ENCODE measurements at regions not wholly inside any gene's neighbourhood (a gene's known extent, or its start where the extent isn't known, plus 50 kb on each side); places are given as distances from the start of the nearest gene placed in this dataset.

DNA sequence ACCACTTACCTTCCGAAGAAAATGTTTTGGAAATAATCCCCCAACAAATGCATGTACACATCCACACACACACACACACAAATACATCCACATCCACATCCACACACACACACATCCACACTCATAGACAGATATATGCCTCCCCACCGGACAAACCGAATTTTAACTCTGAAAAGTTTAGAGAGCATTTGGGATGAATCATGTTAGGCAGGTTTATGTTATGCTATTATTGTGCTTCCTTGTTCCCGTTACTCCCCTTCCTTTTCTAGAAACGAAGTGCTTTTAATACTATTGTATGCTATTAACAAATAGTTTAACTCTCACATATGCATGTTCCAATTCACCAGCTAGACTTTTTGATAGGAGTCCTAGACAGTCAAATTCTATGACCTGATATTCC, 91.5 kb downstream of the FAS start:
- no peaks in the 10 kb centered on the region for H3K27me3 ChIP-seq
- intact Hi-C loops (cut with DNase I), result no loop called here
- DNase-seq, result no peak
- no peaks in the 10 kb centered on the region for H3K9me3 ChIP-seq
- H3K36me3 ChIP-seq, result no peaks in the 10 kb centered on the region
- TF ChIP-seq, protein P1, sequence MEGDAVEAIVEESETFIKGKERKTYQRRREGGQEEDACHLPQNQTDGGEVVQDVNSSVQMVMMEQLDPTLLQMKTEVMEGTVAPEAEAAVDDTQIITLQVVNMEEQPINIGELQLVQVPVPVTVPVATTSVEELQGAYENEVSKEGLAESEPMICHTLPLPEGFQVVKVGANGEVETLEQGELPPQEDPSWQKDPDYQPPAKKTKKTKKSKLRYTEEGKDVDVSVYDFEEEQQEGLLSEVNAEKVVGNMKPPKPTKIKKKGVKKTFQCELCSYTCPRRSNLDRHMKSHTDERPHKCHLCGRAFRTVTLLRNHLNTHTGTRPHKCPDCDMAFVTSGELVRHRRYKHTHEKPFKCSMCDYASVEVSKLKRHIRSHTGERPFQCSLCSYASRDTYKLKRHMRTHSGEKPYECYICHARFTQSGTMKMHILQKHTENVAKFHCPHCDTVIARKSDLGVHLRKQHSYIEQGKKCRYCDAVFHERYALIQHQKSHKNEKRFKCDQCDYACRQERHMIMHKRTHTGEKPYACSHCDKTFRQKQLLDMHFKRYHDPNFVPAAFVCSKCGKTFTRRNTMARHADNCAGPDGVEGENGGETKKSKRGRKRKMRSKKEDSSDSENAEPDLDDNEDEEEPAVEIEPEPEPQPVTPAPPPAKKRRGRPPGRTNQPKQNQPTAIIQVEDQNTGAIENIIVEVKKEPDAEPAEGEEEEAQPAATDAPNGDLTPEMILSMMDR (IDR thresholded peaks at IDR 0.05), result no peak
- no peak for TF ChIP-seq POLR2A (IDR thresholded peaks at IDR 0.05)
- H3K4me3 ChIP-seq (replicated peaks in 1 of 3), result no peak overlapping the region
- no peaks in the 10 kb centered on the region for H3K4me1 ChIP-seq
- WGBS, 2 donors, result 69 to 83% methylated on average over 5 of the region's 5 CpGs
- no peak overlapping the region for H3K27ac ChIP-seq

GRCh38 chr10:89080660-89081059, 90.1 kb downstream of the FAS start:
- intact Hi-C loops (cut with DNase I), result no loop called here
- Histone ChIP-seq H3K4me3 (replicated peaks in 1 of 3) (no peak overlapping the region), H3K27ac (no peak overlapping the region), H3K4me1 (no peaks in the 10 kb centered on the region), H3K27me3 (no peaks in the 10 kb centered on the region), H3K36me3 (no peaks in the 10 kb centered on the region), H3K9me3 (no peaks in the 10 kb centered on the region)
- TF ChIP-seq, protein P1 (IDR thresholded peaks at IDR 0.05), result no peak
- no peak for TF ChIP-seq POLR2A (IDR thresholded peaks at IDR 0.05)
- no peak for DNase-seq
- WGBS, 2 donors, result 61 to 70% methylated on average over 3 of the region's 3 CpGs

- no peak overlapping the region for H3K27ac ChIP-seq
- no peak overlapping the region for H3K4me3 ChIP-seq (replicated peaks in 1 of 3)
- H3K36me3 ChIP-seq, result no peaks in the 10 kb centered on the region
- TF ChIP-seq, protein P1 (IDR thresholded peaks at IDR 0.05), result no peak
- no peak for TF ChIP-seq POLR2A (IDR thresholded peaks at IDR 0.05)
- H3K9me3 ChIP-seq, result no peaks in the 10 kb centered on the region
- intact Hi-C loops (cut with DNase I), result no loop called here
- no peaks in the 10 kb centered on the region for H3K27me3 ChIP-seq
- WGBS, 2 donors, result 82 to 90% methylated on average over 1 of the region's 1 CpG
- no peaks in the 10 kb centered on the region for H3K4me1 ChIP-seq
- no peak for DNase-seq
These were observed 89.4 kb downstream of the FAS start for GRCh38 chr10:89079961-89080360.

DNA sequence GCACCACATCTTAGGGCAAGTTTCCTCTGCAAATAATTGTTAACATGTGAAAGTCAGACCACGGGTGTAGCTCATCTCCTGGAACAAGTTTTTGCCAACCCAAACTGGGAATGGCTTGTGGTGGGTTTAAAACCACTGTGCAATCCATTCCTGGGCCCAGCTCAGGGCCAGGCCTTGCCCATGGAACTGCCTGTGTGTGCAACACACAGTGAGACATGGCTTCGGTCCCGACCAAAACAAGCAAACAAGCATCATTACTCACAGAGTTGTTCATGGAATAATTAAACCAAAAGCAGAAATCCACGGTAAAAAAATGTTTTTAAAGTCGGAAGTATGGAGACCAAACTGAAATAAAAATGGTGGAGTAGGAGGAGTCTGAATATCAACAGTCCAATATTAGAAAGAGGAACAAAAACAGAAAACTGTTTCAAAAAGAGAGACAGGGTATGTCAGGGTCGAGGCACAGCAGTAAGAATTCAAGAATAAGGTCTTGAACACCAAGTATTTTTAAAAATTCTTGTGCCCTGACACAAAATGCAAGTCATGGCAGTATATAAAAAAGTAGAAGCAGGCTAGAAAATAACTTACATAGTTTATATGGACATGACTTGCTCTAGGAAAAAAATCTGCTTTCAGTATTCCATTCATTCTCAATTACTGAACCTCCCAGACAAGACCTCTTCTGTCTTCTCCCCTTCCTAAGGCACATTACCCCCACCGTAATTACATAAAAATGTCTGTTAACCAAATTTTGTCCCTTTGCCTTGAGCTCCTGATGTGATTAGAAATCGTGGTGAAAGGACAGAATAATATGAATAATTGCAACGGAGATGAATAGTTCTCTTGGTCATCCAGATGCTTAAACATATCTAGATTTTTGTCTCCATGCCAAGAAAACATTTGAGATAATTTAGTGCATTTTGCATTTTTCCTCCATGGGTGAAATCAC, 88.4 kb downstream of the FAS start:
- no peak overlapping the region for H3K27ac ChIP-seq
- H3K9me3 ChIP-seq, result no peaks in the 10 kb centered on the region
- intact Hi-C loops (cut with DNase I), result no loop called here
- TF ChIP-seq, protein P1 (IDR thresholded peaks at IDR 0.05), result no peak
- no peak for TF ChIP-seq POLR2A (IDR thresholded peaks at IDR 0.05)
- 84 to 86% methylated on average over 9 of the region's 9 CpGs for WGBS, 2 donors
- no peak overlapping the region for H3K4me3 ChIP-seq (replicated peaks in 1 of 3)
- H3K36me3 ChIP-seq, result no peaks in the 10 kb centered on the region
- no peak for DNase-seq
- H3K4me1 ChIP-seq, result no peaks in the 10 kb centered on the region
- no peaks in the 10 kb centered on the region for H3K27me3 ChIP-seq

DNA sequence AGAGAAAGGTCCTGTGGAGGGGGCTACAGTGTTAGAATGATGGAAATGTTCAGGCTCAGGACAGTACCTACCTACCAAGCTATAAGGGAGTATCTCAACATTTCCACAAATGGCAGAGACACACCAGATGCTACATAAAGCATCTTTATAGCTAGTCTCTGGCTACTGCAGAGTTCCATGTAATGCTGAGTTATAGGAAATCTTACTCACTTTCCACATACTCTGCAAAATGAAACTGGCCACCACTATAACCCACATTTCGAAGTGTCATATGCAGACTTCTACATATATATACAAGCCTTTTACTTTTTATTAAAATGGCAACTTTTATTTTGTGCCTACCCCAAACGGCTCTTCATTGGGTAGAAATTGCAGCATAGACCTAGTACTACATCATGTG, 85.5 kb downstream of the FAS start:
- TF ChIP-seq POLR2A (IDR thresholded peaks at IDR 0.05), result no peak
- TF ChIP-seq, protein P1 (IDR thresholded peaks at IDR 0.05), result no peak
- no peaks in the 10 kb centered on the region for H3K36me3 ChIP-seq
- H3K27ac ChIP-seq, result no peak overlapping the region
- 92 to 94% methylated on average over 2 of the region's 2 CpGs for WGBS, 2 donors
- intact Hi-C loops (cut with DNase I), result no loop called here
- DNase-seq, result no peak
- no peaks in the 10 kb centered on the region for H3K4me1 ChIP-seq
- H3K27me3 ChIP-seq, result no peaks in the 10 kb centered on the region
- no peaks in the 10 kb centered on the region for H3K9me3 ChIP-seq
- H3K4me3 ChIP-seq (replicated peaks in 1 of 3), result no peak overlapping the region
